Stomach smooth muscle (tissue), 2 donors: ENCODE measurements at regions not wholly inside any gene's neighbourhood (a gene's known extent, or its start where the extent isn't known, plus 50 kb on each side); places are given as distances from the start of the nearest gene placed in this dataset.
"Not testable (repeated sequence)": the region's sequence is repeated elsewhere in the genome, so short reads cannot be mapped to it uniquely, and the experiment has no call there.

Source experiments
- H3K27ac ChIP-seq: one replicate; pipeline ENCODE4 v1.7.0; 2013; ENCODE audit warnings: mild to moderate bottlenecking, low read length, inconsistent platforms
- H3K27me3 ChIP-seq, 2 donors: one replicate each; pipeline ENCODE4 v1.7.0; 2013; ENCODE audit warnings: low read length in 2 of 2; ENCODE audit not compliant: insufficient read depth in 2 of 2, control insufficient read depth in 1 of 2
- H3K36me3 ChIP-seq, 2 donors: one replicate each; pipeline ENCODE4 v1.7.0; 2013; ENCODE audit warnings: low read length in 2 of 2; ENCODE audit not compliant: control insufficient read depth in 2 of 2, insufficient read depth in 2 of 2
- H3K4me1 ChIP-seq: one replicate; pipeline ENCODE4 v1.7.0; 2013; ENCODE audit warnings: low read length; ENCODE audit not compliant: control insufficient read depth, insufficient read depth
- H3K4me3 ChIP-seq, 2 donors: one replicate each; pipeline ENCODE4 v1.7.0; 2013; ENCODE audit warnings: low read length in 2 of 2
- H3K9ac ChIP-seq, 2 donors: one replicate each; pipeline ENCODE4 v1.7.0; 2013; ENCODE audit warnings: low read length in 2 of 2, mild to moderate bottlenecking in 1 of 2
- H3K9me3 ChIP-seq, 2 donors: one replicate each; pipeline ENCODE4 v1.7.0; 2013; ENCODE audit warnings: low read length in 2 of 2; ENCODE audit not compliant: control insufficient read depth in 2 of 2
- donor health status: healthy.
- donor health status: Pancreatic carcinoma.

DNA sequence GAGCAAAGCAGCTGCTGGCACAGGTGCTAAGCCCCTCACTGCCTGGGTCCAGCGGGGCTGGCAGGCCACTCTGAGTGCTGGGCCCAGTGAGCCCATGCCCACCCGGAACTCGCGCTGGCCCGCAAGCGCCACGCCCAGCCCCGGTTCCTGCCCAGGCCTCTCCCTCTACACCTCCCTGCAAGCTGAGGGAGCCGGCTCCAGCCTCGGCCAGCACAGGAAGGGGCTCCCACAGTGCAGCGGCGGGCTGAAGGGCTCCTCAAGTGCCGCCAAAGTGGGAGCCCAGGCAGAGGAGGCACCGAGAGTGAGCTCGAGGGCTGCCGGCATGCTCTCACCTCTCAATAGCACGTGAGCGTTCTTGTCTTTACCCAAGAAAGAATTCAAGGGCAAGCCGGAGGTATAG lies 219.5 kb upstream of the FRG2C start:
- not testable (repeated sequence) for H3K27me3 ChIP-seq, H3K36me3 ChIP-seq, H3K4me1 ChIP-seq, H3K9ac ChIP-seq, H3K27ac ChIP-seq, H3K4me3 ChIP-seq, H3K9me3 ChIP-seq

DNA sequence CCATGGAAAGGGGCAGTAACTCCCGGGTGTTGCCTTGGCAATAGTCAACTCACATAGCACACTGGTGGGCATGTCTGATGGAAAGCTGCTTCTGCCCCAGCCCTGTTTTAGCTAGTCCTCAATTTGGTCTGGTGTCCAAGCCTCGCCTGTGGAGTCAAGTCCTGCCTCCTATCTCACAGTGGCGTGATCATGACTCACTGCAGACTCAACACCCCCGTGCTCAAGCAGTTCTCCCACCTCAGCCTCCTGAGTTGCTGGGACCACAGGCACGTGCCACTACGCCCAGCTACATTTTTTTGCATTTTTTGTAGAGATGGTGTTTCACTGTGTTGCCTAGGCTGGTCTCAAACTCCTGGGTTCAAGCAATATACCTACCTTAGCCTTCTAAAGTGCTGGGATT lies 218.9 kb upstream of the FRG2C start:
- H3K9me3 ChIP-seq, H3K9ac ChIP-seq, H3K4me1 ChIP-seq, H3K36me3 ChIP-seq, H3K4me3 ChIP-seq, H3K27ac ChIP-seq, H3K27me3 ChIP-seq: not testable (repeated sequence)

GRCh38 chr3:75446948-75447347 lies 217.2 kb upstream of the FRG2C start:
- H3K27ac ChIP-seq, H3K27me3 ChIP-seq, H3K36me3 ChIP-seq: not testable (repeated sequence)

GRCh38 chr3:75453328-75453727 lies 210.8 kb upstream of the FRG2C start:
- H3K27me3 ChIP-seq, H3K27ac ChIP-seq: not testable (repeated sequence)

More at GRCh38 chr3:75446948-75447347, 217.2 kb upstream of the FRG2C start:
- H3K9me3 ChIP-seq, H3K4me3 ChIP-seq, H3K9ac ChIP-seq, H3K4me1 ChIP-seq: not testable (repeated sequence)

DNA sequence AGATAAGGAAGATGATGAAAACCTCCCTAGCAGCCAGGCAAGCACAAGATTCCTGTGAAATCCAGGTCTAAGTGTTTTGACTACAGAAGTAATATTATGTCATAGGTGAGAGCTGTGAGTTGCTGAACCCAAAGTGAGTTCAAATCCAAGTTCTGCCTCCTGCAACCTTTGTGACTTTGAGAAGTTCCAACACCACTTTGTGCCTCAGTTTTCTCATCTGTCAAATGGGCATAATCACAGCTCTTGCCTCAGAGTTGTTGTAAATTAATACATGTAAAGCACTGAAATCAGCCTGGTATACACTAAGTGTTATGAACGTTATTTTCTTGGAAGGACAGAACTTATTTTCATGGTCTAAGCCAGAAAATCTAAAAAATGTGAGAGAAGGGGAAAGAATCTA lies 210.3 kb upstream of the FRG2C start:
- not testable (repeated sequence) for H3K4me1 ChIP-seq, H3K36me3 ChIP-seq, H3K9me3 ChIP-seq, H3K27me3 ChIP-seq, H3K9ac ChIP-seq, H3K27ac ChIP-seq, H3K4me3 ChIP-seq

More at GRCh38 chr3:75453328-75453727, 210.8 kb upstream of the FRG2C start:
- H3K9ac ChIP-seq, H3K36me3 ChIP-seq, H3K4me1 ChIP-seq, H3K4me3 ChIP-seq, H3K9me3 ChIP-seq: not testable (repeated sequence)

DNA sequence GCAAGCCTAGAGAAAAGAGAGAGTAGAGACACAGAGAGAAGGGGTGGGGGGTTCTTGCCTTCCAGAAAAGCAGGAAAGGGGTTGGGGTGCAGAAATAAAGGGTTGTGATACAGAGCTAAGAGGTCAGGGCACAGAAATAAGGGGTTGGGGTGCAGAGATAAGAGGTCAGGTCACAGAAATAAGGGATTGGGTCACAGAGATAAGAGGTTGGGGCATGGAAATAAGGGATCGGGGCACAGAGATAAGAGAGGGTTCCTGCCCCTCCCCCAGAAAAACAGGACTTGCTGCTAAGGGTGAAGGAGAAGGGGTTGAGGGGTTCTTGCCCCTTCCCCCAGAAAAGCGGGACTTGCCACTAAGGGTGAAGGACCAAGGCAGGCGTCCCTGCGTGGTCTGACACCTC lies 189.6 kb upstream of the FRG2C start:
- not testable (repeated sequence) for H3K27me3 ChIP-seq, H3K9me3 ChIP-seq, H3K36me3 ChIP-seq, H3K9ac ChIP-seq, H3K4me3 ChIP-seq, H3K27ac ChIP-seq, H3K4me1 ChIP-seq

DNA sequence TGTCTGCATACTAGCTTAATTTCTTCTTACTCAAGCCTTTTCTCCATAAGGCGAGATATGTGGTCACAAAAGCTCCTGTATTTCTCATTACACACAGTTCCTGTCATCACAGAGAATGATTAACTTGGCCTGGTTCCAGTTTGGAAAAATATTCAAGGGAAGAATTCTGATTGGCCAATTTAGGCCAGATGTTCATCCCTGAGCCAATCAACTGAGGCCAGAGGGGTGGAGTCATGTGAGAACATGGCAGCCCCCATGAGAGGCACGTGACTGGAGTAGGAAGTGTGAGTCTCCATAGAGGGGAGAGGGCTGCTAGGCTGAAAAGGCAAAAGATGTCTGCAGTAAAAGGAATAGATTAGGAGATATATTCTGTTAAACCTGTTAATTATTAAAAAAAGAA lies 167.5 kb upstream of the FRG2C start:
- not testable (repeated sequence) for H3K36me3 ChIP-seq, H3K9me3 ChIP-seq, H3K4me3 ChIP-seq

GRCh38 chr3:75500357-75500756 lies 163.8 kb upstream of the FRG2C start:
- not testable (repeated sequence) for H3K36me3 ChIP-seq, H3K27ac ChIP-seq, H3K4me3 ChIP-seq, H3K9ac ChIP-seq, H3K9me3 ChIP-seq, H3K4me1 ChIP-seq, H3K27me3 ChIP-seq

More for the DNA sequence above, 167.5 kb upstream of the FRG2C start:
- not testable (repeated sequence) for H3K27me3 ChIP-seq, H3K27ac ChIP-seq, H3K4me1 ChIP-seq, H3K9ac ChIP-seq

DNA sequence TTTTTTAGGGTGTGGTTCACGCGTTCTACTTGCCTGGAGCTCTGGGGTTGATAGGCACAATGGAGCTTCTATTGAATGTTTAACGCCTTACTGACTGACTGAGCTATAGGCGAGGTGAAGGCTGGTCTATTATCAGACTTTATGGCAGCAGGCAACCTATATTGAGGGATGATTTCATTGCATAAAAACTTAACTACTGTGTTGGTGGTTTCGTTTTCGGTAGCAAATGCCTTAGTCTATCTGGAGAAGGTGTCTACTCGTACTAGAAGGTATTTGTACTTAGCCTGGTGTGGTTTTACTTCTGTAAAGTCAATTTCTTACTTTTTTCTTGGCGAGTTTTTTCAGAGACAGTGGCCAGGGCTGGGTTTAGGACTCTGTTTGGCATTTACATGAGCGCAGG lies 162.0 kb upstream of the FRG2C start:
- not testable (repeated sequence) for H3K36me3 ChIP-seq, H3K27me3 ChIP-seq, H3K4me3 ChIP-seq, H3K9me3 ChIP-seq, H3K4me1 ChIP-seq, H3K9ac ChIP-seq, H3K27ac ChIP-seq

- H3K27ac ChIP-seq, H3K9me3 ChIP-seq, H3K36me3 ChIP-seq, H3K4me1 ChIP-seq, H3K9ac ChIP-seq, H3K27me3 ChIP-seq: not testable (repeated sequence)
- peak overlapping the region in 1 of 2 donors; percentile 52 for H3K4me3 ChIP-seq
Measured at GRCh38 chr3:75502769-75503756, 161.1 kb upstream of the FRG2C start.

DNA sequence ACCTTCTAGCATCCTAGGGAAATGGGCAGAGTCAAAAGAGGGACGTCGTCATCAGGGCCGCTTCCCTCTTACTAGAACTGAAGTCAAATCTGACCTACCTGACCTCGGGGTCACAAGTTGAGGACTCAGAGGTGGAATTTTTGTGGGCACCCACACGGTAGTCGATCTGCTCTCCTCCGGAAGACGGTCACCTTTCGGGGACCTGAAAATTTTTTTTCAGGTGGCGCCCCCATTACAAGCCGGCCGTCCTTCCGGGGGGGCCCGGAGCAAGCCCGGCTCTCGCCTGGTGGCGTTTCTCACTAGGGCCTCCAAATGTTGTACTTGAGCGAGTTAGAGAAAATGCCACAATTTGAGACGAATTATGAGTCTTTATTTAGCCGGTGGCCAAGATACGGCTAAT lies 157.5 kb upstream of the FRG2C start:
- Histone ChIP-seq H3K4me1 (no peaks in the 10 kb centered on the region), H3K27ac (no peak overlapping the region), H3K9ac (no peak overlapping the region), H3K36me3 (no peaks in the 10 kb centered on the region), H3K4me3 (no peak overlapping the region), H3K27me3 (no peaks in the 10 kb centered on the region), H3K9me3 (peaks cover 0 to 3% of the 10 kb centered on the region in 2 donors)
